Activated CD4-positive, alpha-beta T cell treated with anti-CD3 and anti-CD28 coated beads, Interleukin-2, Interleukin-6, amounts not matched to agents 100 ng/mL and 50 ng/mL, durations not matched to agents 16 hours and 8 hours (primary cell): ENCODE measurements at regions not wholly inside any gene's neighbourhood (a gene's known extent, or its start where the extent isn't known, plus 50 kb on each side); places are given as distances from the start of the nearest gene placed in this dataset.

ENCODE experiments used
- DNase-seq: peaks from one replicate; pipeline ENCODE4 v3.0.0-alpha.2; 2020

DNA sequence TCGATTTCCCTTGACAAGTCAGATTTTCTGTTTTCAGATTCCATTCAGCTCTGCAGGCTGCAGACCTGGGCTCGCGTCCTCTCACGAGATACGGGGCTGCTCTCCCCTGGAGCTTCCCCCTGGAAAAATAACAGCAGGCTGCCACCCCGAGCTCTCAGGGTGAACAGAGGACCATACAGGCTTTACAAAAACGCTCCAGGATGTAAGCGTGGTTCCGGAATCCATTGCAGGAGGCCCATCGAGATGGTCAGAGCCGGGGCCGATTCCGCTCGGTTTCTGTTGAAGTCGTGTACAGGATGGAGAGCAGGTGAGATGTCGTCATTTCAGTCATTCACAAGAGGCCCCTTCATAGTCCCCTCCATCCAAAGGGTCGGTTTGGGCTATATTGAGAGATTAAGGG is 297.7 kb upstream of the IRX4 start:
- DNase-seq = no peak

DNA sequence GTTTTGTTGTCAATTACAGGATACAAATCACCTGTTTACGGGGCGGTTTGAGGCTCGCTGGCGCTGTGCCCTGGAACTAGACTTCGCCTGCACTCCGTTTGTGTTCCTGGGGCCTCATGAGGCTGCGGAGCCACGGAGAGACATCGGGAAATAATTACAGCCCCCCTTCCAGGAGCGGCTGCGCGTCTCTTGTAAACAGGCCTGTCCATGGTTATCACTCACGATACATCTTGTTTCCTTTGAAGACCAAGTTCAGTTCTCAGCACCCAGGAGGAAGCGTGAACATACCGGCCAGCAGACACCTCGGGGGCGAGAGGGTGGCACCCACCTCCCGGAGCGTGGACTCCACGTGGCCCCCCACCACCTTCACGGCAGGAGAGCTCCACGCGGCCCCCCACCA is 297.1 kb upstream of the IRX4 start:
- no peak for DNase-seq

DNA sequence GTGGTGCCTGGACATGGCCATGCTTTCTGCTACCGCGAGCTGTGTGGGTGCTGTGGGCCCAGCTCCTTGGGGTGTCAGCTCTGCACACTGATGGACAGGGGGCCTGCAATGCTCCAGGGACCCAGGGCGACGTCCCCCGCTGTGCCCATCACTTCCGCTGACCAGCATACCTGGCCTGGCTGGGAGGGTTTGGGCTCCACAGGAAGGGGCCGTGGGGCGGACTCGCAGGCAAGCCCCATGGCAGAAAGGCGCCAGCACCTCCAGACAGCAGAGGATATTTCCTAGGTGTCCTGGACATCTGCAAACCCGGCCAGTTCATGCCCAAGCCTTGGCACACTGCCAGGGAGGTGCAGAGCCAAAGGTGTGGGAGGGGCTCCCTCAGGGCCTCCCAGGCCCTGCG is 295.8 kb upstream of the IRX4 start:
- no peak for DNase-seq

DNA sequence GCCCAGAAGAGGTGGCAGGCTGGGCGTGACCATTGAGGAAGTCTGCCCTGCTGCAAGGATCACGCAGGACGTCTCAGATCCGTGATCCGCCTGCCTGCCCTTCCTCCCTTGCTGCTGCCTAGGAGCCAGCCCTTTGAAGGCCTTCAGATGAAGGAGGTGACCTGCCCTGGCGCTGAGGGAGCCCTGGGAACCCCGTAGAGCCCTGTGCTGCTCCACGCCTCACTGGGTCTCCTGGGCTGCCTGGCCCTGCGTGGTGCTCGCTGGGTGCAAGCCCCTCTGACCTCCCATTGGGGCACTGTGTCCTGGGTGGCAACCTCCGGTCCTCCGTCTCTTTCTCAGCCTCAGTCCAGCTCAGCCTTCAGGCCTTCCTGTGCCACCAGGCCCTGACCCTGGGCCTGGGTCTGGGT is 295.3 kb upstream of the IRX4 start:
- no peak for DNase-seq

DNA sequence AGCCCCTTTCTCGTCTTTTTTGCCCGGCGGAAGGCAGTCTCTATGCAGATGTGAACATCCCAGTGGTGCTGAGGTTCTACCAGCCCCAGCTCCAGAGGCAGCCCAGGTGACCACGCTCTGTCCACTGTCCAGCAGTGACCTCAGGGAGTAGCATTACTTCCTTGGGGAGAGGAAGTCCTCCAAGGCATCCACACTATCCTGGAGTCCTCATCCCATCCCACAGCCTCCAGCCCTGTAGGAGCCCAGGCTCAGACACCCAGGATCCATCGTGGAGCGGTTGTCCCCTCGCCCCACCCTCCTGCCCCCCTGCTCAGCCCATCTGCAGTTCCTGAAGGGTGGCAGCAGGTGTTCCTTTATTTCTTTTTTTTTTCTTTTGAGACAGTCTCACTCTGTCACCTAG is 294.5 kb upstream of the IRX4 start:
- DNase-seq = no peak

DNA sequence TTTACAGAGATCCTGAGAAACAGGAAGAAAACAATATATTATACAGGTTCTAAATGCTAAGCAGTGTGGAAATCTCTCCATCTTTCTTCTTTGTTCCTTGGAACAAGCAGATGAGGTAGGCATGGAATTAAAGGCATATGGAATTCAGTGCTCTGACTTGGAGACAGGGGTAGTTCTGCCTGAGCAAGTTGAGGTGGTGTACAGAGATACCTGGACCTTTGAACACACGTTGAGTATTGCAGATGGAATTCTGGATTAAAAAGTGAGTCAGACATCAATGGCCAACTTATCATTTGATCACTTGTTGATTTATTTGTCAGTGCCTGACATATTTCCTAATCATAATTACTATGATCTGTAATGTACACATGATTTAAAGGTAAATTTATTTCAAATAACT is 293.9 kb upstream of the IRX4 start:
- no peak for DNase-seq

DNA sequence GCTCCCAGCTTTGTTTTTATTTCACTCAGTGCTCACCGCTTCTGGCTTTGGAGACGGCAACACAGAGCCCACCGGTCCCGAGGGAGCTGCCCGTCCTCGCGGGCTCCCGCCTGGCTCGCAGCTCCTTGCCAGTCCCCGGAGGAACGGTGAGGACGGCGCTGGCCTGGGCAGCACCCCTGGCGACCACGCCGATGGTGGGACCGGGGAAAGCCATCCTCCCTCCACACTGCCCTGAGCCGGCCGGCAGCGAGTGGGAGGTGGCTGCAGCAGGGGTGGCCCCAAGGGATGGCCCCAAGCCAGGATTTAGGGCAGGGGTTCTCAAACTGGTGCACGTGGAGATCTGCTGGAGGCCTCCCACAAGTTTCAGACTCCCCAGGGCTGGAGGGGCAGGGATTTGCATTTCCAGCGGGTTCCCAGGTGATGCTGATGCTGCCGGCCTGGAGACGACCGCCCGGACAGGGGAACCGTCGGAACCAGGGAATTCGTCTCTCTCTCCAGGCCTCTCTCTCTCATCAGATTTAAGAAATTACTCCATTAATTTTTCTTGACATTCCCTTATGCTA is 293.2 kb upstream of the IRX4 start:
- no peak for DNase-seq

DNA sequence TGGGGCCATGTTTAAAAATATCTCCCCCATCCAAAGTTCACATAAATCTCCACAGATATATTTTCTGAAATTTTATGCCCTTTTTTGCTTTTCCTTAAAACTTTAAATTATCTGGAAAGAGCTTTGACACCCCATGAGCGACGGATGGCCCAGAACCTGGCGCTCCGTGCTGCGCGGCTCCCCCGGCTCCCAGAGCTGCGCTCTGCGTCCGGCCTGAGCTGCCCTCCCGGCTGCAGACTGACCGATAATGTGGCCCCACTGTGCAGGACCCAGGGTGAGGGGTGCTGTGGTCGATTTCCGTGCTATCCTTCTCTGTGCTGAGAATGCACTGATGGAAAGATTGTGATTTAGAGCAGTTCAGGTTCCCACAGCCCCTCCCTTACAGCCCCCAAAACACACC is 292.3 kb upstream of the IRX4 start:
- DNase-seq = no peak

DNA sequence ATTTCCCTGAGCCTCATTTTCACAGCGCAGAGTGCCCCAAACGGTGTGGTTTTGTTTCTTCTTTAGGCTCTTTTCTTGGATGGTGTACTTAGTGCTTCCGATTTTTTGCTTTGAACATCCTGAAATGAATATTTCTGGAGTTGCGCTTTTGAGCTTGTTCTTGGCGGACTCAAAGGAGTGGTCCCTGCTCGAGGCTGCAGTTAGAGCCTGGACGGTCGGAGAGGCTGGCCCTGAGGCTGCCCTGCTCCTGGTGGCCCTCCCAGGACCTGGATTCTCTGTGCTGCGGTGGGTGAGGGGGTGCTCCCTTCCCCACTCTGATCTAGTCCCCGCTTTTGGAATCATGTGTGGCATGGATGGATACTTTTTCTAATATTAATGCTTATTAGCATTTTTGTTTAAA is 291.8 kb upstream of the IRX4 start:
- DNase-seq = no peak

DNA sequence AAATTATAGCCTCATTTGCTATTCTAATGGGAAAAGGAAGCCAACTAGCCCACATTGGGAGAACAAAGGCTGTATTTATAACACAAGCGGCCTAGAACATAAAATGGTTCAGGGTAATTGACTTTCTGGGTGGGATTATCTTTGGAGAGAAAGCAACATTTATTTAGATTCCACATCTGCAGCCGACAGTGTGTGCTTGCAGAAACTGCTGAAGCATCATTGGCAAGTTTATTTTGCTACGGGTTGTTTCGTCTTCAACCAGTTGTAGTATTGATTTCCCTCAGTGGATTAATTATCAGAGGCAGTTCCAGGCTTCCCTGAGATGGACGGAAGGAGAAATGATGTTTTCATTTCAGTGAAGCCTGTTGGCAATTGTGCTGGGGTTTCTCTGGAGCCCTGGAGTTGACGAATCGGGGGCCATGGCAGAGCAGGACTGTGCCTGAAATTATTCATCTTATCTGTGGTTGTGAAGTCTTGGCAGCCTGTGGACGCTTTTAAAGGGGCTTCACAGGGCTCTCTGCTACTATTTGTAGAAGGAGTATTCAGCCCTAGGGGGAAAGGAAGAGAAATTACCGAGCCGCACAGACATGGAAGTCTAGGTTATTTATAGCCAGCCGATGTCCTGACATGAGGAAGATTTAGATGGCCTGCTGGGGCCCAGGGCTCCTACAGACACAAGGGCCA is 290.6 kb upstream of the IRX4 start:
- DNase-seq = no peak

DNA sequence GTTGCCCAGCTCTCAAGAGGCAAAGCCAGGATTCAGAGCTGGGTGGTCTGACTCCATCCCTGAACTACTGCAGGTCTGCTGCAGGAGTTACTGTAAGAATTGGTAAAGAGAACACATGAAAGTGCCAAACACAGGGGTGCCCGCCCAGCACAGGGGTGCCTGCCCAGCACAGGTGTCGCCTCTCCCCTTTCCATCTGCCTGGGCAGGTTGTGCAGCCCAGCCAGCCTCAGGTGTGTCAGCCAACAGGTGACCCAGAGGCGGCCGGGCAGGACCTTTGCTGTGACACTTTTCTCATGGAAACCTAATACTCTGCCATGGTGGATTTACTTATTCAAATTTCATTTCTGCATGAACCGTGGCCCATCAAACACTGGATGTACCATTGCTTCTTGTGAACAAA is 289.7 kb upstream of the IRX4 start:
- DNase-seq = no peak

DNA sequence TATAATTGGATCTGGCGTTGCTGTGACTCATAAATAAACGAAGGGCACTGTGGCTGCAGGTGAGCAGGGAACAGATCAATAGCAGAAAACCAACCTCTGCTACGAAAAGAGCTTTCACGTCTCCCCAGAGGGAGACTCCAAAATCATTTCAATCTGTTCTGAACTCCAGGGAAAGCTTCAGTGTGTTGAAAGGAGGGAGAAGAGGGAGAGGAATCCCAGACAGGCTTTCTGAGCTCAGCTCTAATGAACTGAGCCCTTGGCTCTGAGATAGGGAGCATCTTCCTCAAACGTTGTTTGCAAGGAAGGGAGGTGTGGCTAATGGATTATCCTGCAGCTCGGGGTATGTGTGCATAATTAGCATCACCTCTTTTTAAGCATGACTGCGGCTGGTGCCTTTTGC is 288.0 kb upstream of the IRX4 start:
- DNase-seq = no peak

DNA sequence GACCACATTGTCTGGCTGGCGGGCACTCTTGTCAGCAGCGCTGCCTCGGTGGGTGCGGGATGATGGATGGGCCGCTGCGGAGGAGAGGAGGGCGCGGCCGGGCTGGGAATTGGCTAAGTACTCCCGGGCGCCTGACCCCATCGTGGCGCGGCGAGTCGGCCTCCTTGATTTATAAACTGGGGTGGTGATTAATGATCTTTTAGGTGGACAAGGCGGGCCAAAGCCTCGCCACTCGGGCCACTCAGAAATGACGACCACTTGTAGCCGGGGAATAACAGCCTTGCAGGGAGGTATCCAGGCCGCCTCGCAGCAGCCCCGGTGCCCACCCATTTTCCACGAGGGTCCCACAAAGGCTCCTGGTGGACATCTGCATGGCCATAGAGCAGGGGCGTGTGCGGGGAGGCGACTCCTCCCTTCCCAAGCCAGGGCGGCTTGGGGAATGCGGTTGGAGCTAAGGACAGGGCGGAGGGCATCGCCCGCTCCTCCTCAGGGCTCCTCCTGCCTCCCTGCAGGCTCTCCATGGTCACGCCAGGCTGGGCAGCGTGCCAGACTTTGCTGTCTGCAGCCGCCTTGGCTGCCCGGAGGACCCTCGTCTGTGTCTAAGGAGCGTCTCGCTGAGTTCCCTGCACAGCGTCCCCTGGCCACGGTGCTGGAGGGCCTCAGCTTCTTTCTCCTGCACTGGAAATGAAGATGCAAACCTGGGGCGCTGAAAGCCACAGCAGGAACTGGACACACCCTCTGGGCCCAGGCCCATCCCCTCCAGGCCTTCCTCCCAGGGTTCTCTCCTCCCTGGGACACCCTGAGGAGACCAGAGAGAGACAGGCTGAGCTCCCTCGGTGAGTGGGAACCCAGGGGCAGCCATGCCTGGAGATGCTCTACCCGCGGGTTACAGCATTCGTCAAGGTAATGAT is 287.4 kb upstream of the IRX4 start:
- no peak for DNase-seq

DNA sequence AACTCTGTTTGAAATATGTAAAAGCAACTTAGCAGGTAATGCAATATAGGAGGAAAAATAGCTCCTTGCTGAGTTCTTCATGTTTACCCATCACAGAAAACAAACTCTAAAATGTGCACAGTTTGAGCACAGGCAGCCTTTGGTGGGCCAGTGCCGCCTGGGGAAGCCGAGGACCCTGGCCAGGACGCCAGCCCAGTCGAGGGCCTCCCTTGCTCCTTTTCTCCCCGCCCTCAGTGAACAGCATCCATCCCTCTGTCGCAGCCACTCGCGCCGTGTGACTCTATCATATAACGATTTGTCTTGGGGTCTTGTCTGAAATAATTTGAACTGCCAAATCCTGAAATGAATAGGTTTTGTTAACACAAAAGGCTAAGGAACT is 286.7 kb upstream of the IRX4 start:
- DNase-seq = no peak

DNA sequence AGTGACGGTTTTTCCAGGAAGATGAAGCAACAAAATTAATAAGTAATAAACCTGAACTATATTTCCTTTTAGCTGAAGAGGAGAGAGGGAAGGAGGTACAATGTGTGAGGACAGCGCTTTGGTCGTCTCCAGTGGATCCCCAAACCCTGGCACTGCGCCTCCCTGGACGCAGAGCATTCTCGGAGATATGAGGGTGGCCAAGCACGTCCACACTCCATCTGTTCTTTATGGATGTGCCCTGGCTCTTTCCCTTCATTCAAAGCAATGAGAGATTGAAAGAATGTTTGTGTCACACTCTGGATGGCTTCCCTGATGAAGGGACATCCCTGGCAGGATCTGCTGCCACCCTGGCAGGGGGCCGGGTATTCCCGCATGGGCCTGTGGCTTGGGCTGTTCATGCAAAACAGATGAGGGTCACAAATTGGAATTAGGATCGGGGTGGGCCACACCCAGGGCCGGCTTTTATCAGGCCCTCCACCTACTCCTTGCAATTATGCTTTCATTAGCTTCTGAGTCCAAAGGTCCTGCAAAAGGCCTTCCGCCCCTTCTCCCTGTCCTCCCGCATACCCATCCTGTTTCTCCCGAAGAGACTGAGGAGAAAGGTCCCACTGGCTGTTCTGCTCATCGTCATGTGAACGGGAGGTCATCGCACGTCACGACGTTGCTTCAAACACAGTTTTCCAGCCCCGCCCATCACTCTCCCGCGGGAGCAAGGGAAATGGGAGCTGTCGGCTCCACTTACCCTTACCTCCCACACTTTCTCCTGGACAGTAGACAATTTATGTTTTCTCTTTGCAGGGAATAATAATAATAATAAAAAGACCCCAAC is 286.1 kb upstream of the IRX4 start:
- DNase-seq = no peak

DNA sequence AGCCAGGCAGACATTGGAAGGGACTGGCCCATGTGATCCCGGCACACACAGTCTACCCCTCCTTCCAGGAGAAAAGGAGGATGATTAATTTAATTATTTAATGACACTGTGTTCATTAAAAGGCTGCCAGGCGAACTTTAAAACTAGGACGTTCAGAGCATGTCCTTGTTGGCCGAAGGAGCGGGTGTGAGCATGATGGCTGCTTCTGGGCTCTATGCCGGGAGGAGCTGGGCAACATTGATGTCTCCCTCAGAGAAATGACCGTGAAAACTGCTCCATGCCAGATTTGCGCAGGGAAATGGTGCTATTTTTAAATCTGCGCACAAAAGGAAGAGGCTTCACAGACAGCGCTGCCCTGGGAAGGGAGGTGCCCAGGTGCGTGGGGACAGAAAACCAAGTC is 284.9 kb upstream of the IRX4 start:
- DNase-seq = no peak

DNA sequence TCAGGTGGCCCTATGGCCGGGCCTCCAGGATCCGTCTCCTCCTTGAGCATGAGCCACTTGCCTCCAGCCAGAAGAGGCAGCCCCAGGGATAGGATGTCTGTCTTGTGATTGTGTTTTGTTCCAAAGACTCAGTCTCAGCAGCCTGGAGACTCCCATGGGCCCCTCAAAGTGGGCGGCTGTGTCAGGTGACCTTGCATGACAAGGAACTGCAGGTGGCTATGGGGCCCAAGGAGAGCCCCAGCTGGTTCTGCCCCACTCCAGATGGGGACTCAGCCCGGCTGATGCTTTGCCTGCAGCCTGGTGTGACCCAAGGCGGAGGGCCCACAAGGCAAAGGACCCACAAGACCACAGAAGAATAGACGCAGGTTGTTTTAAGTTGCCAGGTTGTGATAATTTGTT is 284.3 kb upstream of the IRX4 start:
- DNase-seq = no peak

DNA sequence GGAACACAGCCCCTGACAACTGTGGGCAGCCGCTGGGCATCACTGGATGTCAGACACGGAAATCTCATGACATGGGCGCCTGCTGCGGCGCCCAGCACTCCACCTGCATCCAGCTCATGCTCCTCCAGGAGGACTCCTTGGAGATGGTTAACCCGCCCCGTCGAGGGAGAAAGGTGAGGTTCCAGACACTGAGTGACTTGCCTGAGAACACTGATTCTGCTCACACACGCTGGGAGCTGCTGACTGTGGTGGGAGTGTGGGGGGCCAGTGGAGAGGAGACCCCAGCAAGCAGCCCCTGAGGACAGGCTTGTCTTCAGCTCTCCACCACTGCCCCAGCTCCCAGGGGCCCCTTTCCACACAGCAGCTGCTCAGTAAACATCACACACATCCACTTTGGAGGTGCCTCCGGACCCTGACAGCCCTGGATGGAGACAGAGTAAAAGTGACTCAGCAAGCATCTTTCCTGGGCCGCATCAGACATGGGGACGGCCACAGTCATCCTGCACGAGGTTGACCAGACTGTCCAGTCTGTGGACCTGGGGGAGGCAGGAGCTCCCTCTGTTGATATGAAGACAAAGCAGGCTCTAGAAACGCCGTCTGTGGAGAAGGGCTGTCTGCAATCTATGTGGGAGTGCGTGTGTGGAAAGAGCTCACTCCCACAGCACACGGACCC is 283.7 kb upstream of the IRX4 start:
- DNase-seq = no peak

DNA sequence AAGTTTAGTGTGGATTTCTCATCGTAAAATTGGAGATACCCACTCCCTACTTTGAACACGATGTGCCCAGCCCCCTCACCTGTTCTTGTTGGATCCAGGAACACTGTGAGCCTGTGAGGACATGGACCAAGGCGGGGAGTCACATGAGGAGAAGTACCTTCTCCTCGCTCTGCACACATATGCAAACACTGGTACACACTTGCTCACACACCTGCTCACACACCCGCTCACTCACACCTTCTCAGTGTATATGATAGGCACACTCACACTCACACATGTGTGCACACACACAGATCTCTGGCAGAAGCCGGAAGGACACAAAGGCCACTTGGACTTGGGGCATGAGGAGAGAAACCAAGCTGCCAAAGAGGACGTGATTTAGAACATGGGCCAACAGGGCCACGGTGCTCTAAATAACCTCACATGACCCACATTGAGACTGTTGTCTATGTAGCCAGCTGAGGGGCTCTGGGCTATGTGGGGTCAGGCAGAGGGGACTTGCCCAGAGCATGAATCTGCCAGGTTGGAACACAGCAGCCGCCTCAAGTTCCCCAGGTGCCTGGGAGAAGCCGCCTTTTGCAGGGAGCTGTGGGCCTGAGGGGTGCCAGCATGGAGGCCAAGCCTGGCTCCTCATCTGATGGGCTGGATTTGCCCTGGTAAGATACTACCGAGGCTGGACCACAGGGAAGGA is 283.0 kb upstream of the IRX4 start:
- DNase-seq = no peak

DNA sequence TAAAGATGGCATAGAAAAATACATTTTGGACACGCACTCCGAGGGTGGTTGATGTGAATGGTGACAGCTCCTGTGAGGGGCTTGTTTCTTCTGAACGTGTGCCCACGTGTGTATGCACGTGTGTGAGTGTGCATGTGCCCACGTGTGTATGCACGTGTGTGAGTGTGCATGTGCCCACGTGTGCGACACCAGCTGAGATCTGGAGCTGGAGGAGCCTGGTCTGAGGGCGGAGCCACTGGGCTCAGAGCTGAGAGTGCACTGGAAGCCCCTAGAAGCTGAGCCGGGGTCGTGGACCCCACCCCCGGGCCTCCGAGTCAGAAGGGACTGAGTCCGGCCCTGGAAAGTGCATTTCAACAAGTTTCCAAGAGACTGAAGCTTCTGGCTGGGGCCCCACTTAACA is 282.5 kb upstream of the IRX4 start:
- no peak for DNase-seq

DNA sequence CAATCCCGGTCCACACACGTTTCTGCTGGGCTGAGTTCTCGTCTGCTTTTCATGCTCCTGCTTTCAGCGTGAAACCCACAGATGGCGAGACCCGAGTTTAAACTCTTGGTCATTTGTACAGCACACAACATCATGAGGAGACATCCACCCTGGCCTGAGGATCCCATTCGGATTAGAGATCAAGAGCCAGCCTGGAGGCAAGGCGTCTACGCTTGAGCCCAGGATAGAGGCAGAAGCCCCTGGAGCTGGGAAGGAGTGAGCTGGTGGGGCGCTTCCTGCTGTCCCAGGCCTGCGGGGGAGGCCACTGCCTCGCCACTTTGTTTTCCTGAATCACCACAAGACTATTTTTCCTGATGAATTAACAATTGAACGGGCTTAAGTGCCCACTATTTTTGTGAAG is 281.9 kb upstream of the IRX4 start:
- no peak for DNase-seq

DNA sequence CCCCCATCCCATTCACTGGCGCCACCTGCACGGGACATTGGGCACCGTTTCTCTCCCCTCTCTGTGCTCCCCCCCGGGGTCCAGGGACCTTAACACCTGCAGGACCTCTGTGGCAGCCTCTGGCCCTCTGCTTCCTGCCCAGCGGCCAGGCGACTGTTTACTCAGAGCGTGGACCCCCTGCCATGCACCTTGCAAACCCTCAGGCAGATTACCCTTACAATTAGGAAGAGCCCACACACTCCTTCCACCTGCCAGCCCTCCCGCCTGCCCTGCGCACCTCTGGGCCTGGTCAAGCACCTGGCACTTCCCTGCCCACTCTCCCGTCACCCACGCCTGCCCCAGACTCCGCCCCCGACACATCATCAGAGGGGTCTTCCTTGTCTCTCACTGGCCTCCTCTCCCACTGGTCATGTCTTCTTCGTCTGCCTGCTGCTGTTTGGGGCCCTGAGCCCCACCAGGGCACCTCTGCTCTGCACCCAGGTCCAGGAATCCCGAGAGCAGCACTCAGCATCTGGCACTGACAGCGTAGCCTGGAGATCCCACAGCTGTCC is 281.3 kb upstream of the IRX4 start:
- no peak for DNase-seq
